Kidney (tissue), 13 donors: ENCODE measurements at regions not wholly inside any gene's neighbourhood (a gene's known extent, or its start where the extent isn't known, plus 50 kb on each side); places are given as distances from the start of the nearest gene placed in this dataset.

Experiments used
- DNase-seq, 5 donors: peaks; one replicate each; pipeline ENCODE4 v3.0.0-alpha.2; 2013 to 2020
- FAIRE-seq: peaks from 2 replicates; lab custom pipeline; 2012; peaks lifted over from hg19 to GRCh38; lab: Jason Lieb, UNC
- H3K27ac ChIP-seq, 2 donors: one replicate each; pipeline ENCODE4 v1.7.0; 2013; ENCODE audit warnings: low read depth in 2 of 2, low read length in 2 of 2, inconsistent platforms in 1 of 2
- H3K27me3 ChIP-seq: one replicate; pipeline ENCODE4 v1.7.1; 2013; ENCODE audit warnings: low read length, inconsistent platforms; ENCODE audit not compliant: control insufficient read depth, insufficient read depth
- H3K36me3 ChIP-seq, 3 donors: one replicate each; pipeline versions ENCODE4 v1.7.0 to v1.7.1; 2013; ENCODE audit warnings: low read length in 3 of 3, control low read depth in 1 of 3, inconsistent platforms in 1 of 3; ENCODE audit not compliant: insufficient read depth in 3 of 3, control insufficient read depth in 2 of 3
- H3K4me1 ChIP-seq, 3 donors: one replicate each; pipeline versions ENCODE4 v1.7.0 to v1.7.1; 2013; ENCODE audit warnings: low read length in 3 of 3, inconsistent platforms in 1 of 3, low read depth in 1 of 3; ENCODE audit not compliant: control insufficient read depth in 2 of 3, insufficient read depth in 2 of 3
- H3K4me3 ChIP-seq, 3 donors: one replicate each; pipeline versions ENCODE4 v1.7.0 to v1.8.1; 2013; ENCODE audit warnings: low read length in 3 of 3, control low read depth in 1 of 3, inconsistent platforms in 1 of 3
- H3K9ac ChIP-seq, 3 donors: one replicate each; pipeline versions ENCODE4 v1.7.0 to v1.7.1; 2013; ENCODE audit warnings: low read length in 3 of 3, control low read depth in 1 of 3, inconsistent platforms in 1 of 3
- H3K9me3 ChIP-seq, 3 donors: one replicate each; pipeline versions ENCODE4 v1.7.0 to v1.7.1; 2013; ENCODE audit warnings: low read length in 3 of 3, control low read depth in 1 of 3, inconsistent platforms in 1 of 3; ENCODE audit not compliant: control insufficient read depth in 2 of 3, insufficient read depth in 1 of 3
- CTCF ChIP-seq: IDR thresholded peaks from 3 replicates; pipeline ENCODE4 v1.5.1; 2012; ENCODE audit warnings: mild to moderate bottlenecking, moderate library complexity, borderline replicate concordance; ENCODE audit not compliant: insufficient read depth; ENCODE audit errors: extremely low read depth
- intact Hi-C: fragments of 100-400 bp; cut with DNase I; formaldehyde crosslinking; loops from one replicate; pipeline ENCODE4 v1.11.1; 2022
- donor health status: control.
- donor health status: control.
- donor health status: control.
- donor health status: control.
- donor health status: control.
- donor health status: DM: yes; HTN: yes; CAD: no.
- donor health status: Normal renal cell carcinoma (clear cell type).

GRCh38 chr7:17063045-17063383, 181.2 kb upstream of the AGR3 start:
- DNase-seq (no peak), FAIRE-seq (no peak)
- H3K27ac ChIP-seq: no peak overlapping the region

GRCh38 chr7:17067691-17068090, 185.9 kb upstream of the AGR3 start:
- FAIRE-seq: no peak

More at GRCh38 chr7:17063045-17063383, 181.2 kb upstream of the AGR3 start:
- intact Hi-C loops: no loop called here
- Histone ChIP-seq H3K9ac (no peak overlapping the region), H3K36me3 (no peaks in the 10 kb centered on the region), H3K4me1 (no peaks in the 10 kb centered on the region), H3K4me3 (no peak overlapping the region), H3K27me3 (no peaks in the 10 kb centered on the region), H3K9me3 (no peaks in the 10 kb centered on the region)
- no peak for TF ChIP-seq CTCF

GRCh38 chr7:17069146-17069545, 187.4 kb upstream of the AGR3 start:
- FAIRE-seq: no peak
- no peaks in the 10 kb centered on the region for H3K4me1 ChIP-seq
- H3K9ac ChIP-seq: no peak overlapping the region
- no peak for TF ChIP-seq CTCF
- intact Hi-C loops: no loop called here
- no peak overlapping the region for H3K27ac ChIP-seq
- no peaks in the 10 kb centered on the region for H3K27me3 ChIP-seq
- DNase-seq: no peak
- H3K9me3 ChIP-seq: no peaks in the 10 kb centered on the region
- no peaks in the 10 kb centered on the region for H3K36me3 ChIP-seq
- no peak overlapping the region for H3K4me3 ChIP-seq

More at GRCh38 chr7:17067691-17068090, 185.9 kb upstream of the AGR3 start:
- no peaks in the 10 kb centered on the region for H3K4me1 ChIP-seq
- H3K9ac ChIP-seq: no peak overlapping the region
- no peak overlapping the region for H3K27ac ChIP-seq
- H3K27me3 ChIP-seq: no peaks in the 10 kb centered on the region
- H3K9me3 ChIP-seq: no peaks in the 10 kb centered on the region
- no peak for DNase-seq
- intact Hi-C loops: no loop called here
- no peak overlapping the region for H3K4me3 ChIP-seq
- no peaks in the 10 kb centered on the region for H3K36me3 ChIP-seq
- TF ChIP-seq CTCF: no peak

- Histone ChIP-seq H3K9ac (no peak overlapping the region), H3K27ac (no peak overlapping the region), H3K27me3 (no peaks in the 10 kb centered on the region), H3K36me3 (no peaks in the 10 kb centered on the region), H3K9me3 (no peaks in the 10 kb centered on the region), H3K4me1 (no peaks in the 10 kb centered on the region), H3K4me3 (no peak overlapping the region)
- intact Hi-C loops: no loop called here
- DNase-seq: no peak
- no peak for FAIRE-seq
- TF ChIP-seq CTCF: no peak
These were observed 188.5 kb upstream of the AGR3 start for GRCh38 chr7:17070231-17070708.
